NAMALWA (cell line): ENCODE measurements at regions not wholly inside any gene's neighbourhood (a gene's known extent, or its start where the extent isn't known, plus 50 kb on each side); places are given as distances from the start of the nearest gene placed in this dataset.

Source experiments
- DNase-seq: peaks from one replicate; pipeline ENCODE4 v3.0.0-alpha.2; 2015; ENCODE audit warnings: low spot score

- no peak for DNase-seq
Measured at GRCh38 chr11:29352273-29352795, 664.5 kb downstream of the KCNA4 start.

- DNase-seq, result no peak
Measured at GRCh38 chr11:29351301-29351873, 665.4 kb downstream of the KCNA4 start.

GRCh38 chr11:29343465-29344333 lies 673.1 kb downstream of the KCNA4 start:
- peak; percentile 68 for DNase-seq

GRCh38 chr11:29336727-29337575 lies 679.9 kb downstream of the KCNA4 start:
- no peak for DNase-seq

- DNase-seq, result no peak
Measured at GRCh38 chr11:29334776-29335130, 682.1 kb downstream of the KCNA4 start.

GRCh38 chr11:29333993-29334775 lies 682.6 kb downstream of the KCNA4 start:
- peak; percentile 59 for DNase-seq

GRCh38 chr11:29331451-29332010 lies 685.3 kb downstream of the KCNA4 start:
- DNase-seq, result no peak

GRCh38 chr11:29328961-29329441 lies 687.8 kb downstream of the KCNA4 start:
- DNase-seq, result peak; percentile 22

- DNase-seq, result no peak
Measured at GRCh38 chr11:29327891-29328290, 688.9 kb downstream of the KCNA4 start.

- no peak for DNase-seq
Measured at GRCh38 chr11:29326757-29327156, 690.1 kb downstream of the KCNA4 start.

GRCh38 chr11:29324328-29324727 lies 692.5 kb downstream of the KCNA4 start:
- no peak for DNase-seq

GRCh38 chr11:29321293-29322132 lies 695.3 kb downstream of the KCNA4 start:
- DNase-seq, result no peak

GRCh38 chr11:29320196-29320595 lies 696.6 kb downstream of the KCNA4 start:
- DNase-seq, result no peak

GRCh38 chr11:29319210-29319609 lies 697.6 kb downstream of the KCNA4 start:
- DNase-seq, result no peak

- DNase-seq, result no peak
Measured at GRCh38 chr11:29318134-29318845, 698.5 kb downstream of the KCNA4 start.

GRCh38 chr11:29317694-29318093 lies 699.1 kb downstream of the KCNA4 start:
- no peak for DNase-seq

GRCh38 chr11:29315275-29315674 lies 701.6 kb downstream of the KCNA4 start:
- no peak for DNase-seq

- DNase-seq, result no peak
Measured at GRCh38 chr11:29314211-29314610, 702.6 kb downstream of the KCNA4 start.

GRCh38 chr11:29312812-29313211 lies 704.0 kb downstream of the KCNA4 start:
- DNase-seq, result no peak
